Stimulated activated CD4-positive, alpha-beta T cell treated with anti-CD3 and anti-CD28 coated beads, Interleukin-2, amount 100 ng/mL, for 24 hours (primary cell): ENCODE measurements at regions not wholly inside any gene's neighbourhood (a gene's known extent, or its start where the extent isn't known, plus 50 kb on each side); places are given as distances from the start of the nearest gene placed in this dataset.

Experiments
- DNase-seq, 2 donors: peaks; one replicate each; pipeline ENCODE4 v3.0.0-alpha.2; 2020

GRCh38 chr11:45435706-45436105, 149.6 kb upstream of the SYT13 start:
- no peak for DNase-seq

GRCh38 chr11:45432910-45433309, 146.8 kb upstream of the SYT13 start:
- no peak for DNase-seq

GRCh38 chr11:45432100-45432499, 146.0 kb upstream of the SYT13 start:
- DNase-seq, result no peak

DNA sequence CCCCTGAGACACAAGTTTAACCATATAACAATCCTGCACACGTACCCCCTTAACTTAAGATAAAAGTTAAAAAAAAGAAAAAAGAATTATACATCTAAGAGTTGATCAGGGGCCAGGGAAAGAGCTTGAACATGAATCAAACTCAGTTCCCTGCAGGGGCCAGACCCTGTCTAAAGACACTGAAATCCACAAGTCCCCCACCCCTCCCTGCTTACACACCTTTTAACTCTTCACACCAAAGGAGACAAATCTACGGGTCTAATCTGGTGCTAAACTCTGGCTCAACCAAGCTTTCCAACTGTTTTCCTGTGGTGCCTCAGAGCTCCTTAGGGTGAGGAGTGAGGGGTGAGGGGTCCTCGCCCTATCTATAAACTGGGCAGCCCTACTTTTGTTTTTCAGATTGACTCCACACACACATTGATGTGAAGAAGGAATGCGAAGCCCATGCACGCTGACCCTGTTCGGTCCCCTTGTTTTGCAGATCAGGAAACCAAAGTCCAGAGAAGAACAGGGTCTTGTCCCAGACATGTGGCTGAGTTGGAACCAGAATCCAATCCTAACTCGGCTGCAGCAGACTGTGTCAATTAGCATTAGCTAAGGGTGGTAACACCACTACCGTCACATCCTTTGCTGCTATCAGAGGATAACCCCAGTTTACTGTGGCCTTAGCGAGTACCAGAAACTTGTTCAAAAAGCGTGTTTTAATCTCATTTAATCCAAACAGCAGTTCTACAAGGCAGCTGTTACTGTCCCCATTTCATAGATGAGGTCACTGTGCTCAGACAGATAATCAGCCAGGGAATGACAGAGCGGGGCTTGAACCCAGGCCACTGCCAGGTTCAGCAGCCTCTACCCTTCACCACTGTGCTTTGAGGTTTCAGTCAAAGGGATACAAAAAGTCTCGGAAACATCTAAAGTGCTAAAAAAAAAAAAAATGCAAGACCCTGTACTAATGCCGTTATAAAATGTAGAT, 145.2 kb upstream of the SYT13 start:
- DNase-seq, result no peak

GRCh38 chr11:45430361-45430760, 144.2 kb upstream of the SYT13 start:
- DNase-seq, result no peak

DNA sequence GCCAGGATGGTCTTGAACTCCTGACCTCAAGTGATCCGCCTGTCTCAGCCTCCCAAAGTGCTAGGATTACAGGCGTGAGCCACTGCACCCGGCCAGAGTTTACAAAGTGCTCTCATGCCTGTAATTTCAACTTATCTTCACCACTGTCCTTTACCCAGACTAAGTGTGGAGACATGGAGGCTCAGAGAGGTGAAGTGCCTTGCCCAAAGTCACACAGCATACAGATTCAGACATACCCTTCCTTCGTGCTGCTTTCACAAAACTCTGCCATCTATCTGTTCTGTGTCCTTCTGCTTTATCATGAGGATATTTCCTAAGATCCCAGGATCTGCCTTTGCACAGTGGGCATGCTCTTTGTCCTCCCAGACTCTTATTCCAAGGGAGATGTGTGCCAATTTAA, 143.6 kb upstream of the SYT13 start:
- DNase-seq, result no peak

GRCh38 chr11:45428541-45429230, 142.5 kb upstream of the SYT13 start:
- DNase-seq, result no peak

- DNase-seq, result no peak
These were observed 142.0 kb upstream of the SYT13 start for GRCh38 chr11:45428116-45428515.

DNA sequence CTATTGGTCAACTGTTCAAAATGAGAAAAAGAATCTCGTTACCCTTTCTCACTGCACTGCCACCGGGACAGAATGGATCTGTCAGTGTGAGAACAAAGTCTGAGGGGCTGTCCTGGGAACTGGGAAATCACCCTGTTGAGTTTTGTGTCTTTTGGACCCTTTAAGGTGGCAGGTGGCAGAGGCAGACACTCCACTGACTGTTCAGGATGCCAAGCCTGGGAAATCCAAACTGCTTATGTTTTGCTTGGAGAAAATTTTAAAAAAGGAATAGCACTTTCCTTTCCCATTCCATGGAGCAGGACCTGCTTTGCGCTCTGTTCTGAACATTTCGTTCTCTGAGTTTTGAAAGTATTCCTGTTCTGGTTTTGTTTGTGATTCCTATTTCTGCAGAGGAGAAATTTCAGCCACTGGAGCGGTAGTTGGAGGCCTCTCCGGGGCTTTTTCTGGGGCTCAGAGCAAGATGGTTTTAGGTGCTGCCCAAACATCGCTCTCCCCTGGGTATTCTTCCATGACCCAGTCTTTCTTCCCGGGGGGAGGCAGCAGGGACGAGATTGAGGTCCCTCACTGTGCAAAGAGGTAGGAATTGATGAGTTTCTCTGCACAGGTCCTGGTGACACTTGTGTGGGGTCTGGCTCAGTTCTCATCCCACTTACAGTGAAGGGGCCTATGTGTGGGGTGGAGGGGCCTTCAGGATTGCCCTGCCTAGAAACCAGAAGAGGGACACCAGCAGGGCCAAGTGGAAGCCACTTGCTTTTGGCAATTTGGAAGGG, 138.5 kb upstream of the SYT13 start:
- DNase-seq, result no peak

DNA sequence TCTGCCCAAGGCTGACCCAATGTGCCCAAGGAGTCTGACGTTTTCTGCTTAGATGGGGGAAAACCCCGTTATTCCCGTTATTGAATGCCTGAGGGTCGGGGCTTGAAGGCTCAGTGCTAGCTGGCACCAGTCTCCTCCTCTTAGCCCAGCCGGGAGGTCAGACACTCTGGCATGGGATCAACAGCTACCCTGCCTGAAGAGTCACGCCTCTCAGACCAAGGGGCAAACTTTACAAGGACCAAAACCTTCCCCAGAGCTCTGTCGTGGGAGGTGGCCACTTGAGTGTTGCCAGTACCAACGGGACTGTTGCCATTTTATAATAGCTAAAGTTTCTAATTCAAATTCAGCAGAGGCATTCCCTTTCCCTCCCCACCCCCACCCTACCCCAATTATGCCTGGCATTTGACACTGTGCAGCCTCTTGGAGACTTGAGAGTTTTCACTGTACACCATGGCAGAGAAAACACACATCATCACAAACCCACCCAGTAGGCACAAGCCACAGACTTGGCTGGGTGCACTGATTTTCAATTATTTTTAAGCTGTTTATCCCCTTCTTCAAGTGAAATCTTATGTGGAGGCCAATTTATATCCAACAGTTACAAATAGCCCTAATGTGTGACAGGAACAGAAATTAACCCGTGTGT, 137.5 kb upstream of the SYT13 start:
- no peak for DNase-seq

- DNase-seq, result no peak
These were observed 136.9 kb upstream of the SYT13 start for GRCh38 chr11:45423036-45423435.

GRCh38 chr11:45414088-45414487, 127.9 kb upstream of the SYT13 start:
- DNase-seq, result no peak

DNA sequence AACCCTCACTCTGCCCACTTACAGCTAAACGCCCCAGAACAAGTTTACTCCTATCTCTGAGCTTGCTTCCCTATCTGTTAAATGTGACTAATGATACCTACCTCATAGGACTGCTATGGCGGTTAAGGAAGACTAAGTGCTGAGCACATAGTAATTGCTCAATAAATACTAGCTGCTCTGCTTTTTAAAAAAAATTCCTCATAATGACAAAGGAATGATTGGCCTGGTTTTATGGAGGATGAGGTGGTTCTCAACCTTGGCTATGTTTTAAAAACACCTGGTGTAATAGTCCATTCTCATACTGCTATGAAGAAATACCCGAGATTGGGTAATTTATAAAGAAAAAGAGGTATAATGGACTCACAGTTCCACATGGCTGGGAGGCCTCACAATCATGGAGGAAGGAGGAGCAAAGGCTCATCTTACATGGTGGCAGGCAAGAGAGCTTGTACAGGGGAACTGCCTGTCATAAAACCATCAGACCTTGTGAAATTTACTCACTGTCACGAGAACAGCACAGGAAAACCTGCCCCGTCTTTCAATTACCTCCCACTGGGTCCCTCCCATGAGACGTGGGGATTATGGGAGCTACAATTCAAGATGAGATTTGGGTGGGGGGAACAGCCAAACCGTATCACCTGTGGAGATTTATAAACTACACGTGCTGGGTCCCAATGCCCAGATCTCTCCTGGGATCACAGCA, 127.2 kb upstream of the SYT13 start:
- no peak for DNase-seq

- DNase-seq, result no peak
These were observed 126.4 kb upstream of the SYT13 start for GRCh38 chr11:45412521-45412920.

DNA sequence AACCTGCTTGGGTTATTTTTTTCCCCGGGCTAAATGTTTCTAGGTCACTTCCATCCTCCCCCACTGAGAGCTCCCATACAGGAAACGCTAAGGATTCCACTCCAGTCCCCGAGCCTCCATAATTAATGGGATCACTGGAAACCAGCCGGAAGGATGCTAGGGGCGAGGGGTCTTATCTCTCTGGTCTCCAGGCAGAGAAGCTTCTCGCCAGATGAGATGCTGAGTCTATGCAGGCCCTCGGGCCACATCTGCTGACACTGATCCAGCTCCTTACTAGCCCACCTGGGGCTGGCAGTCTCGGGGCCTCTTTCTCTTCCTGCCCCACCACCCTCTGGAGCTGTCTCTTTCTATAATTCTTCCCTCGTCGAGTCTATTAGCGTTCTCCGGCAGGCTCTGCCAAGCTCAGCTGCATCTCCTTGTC, 125.9 kb upstream of the SYT13 start:
- DNase-seq, result no peak

GRCh38 chr11:45411228-45411946, 125.2 kb upstream of the SYT13 start:
- DNase-seq, result no peak

DNA sequence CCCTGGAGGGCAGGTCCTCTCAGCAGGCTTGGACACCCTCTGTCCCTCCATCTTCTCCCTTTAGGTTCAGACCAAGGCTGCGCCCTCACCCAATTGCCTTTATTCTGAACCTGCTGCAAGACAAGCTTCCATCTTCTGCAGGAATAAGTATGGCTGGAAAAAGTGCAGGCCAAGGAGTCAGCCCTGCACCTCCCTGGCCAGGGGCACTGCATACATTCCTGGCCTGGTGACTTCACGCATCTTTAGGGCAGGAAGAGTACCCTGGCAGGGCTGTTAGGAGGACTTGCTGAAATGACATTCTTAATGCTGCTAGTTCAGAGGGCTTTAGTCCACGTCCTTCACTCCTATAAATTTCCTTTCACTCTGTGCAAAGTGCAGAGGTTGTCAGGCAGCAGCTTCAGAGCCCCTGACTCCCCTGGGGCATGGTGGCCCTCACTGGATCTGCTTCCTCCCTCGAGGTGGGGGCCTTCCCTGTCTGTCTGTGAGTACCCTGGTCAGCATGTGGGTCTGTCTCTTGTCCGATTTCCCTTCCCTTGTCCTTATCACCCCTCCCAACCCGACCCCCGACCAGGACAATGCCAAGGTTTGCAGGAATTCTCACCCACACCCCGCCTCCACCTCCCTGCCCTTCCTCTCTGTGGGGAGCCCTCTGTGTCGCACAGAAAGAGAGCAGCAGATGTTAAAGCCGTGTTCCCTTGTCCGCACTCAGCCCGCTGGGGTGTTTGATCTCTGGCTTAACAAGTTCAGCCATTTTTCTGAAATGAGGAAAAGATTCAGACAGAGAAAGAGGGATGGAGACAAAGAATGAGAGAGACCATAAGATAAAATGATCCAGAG, 124.5 kb upstream of the SYT13 start:
- DNase-seq, result no peak

- no peak for DNase-seq
These were observed 123.4 kb upstream of the SYT13 start for GRCh38 chr11:45409587-45409986.

- DNase-seq, result no peak
These were observed 121.1 kb upstream of the SYT13 start for GRCh38 chr11:45407226-45407625.

DNA sequence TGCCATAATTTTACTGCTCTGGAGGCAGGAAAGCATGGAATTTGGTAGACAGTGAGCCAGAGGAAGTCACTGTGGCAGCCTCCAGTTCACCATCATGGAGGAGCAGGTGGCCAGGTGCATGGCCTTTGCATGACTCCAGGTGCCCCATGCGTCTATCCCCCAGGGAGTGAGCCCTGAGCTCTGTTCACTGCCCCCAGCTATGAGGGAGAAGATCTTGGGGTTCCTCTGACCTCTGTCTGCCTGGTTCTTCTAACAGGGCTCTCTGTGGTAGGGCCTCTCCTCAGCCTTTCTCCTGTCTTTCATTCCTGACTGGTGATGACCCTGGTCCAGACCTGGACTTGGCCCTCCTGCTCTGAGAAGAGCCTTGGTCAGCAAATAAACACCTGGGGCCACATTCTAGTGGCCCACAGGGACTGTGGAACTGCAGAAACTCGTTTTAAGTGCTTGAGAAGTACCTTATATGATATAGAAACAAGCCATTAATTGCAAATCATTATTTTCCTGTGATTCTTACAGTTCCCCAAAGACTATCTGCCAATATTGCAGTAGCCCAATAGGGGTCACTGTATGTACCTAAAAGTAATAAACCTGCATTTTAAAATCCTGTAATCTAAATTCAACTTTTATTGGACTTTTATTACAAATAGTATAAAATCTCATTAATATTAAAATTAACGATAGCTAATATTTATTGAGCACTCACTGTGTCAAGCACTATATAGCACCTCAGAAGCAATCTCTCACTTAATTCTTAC, 120.0 kb upstream of the SYT13 start:
- DNase-seq, result no peak
